NCI-H1436 treated with DMSO at 0.1 percent for 48 hours (cell line): ENCODE measurements at regions not wholly inside any gene's neighbourhood (a gene's known extent, or its start where the extent isn't known, plus 50 kb on each side); places are given as distances from the start of the nearest gene placed in this dataset.

Source experiments
- DNase-seq: peaks from one replicate; lab custom pipeline; 2025; lab: John Stamatoyannopoulos, UW

GRCh38 chr3:72436863-72437592 lies 411.2 kb downstream of the SHQ1 start:
- DNase-seq: no peak

DNA sequence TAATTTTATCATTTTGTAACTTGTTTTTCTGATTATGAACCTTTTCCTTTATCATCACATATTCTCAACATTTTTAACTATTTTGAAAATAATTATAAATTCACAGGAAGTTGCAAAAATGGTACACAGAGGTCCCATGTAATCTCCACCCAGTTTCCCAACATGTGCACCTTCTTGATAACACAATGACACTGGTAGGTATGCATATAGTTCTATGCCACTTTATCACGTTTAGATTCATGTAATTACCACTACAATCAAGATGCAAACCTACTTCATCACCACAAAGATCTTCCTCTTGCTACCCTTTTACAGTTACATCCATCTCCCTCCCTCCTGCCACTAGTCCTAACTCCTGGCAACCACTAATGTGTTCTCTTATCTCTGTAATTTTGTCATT lies 413.9 kb downstream of the SHQ1 start:
- no peak for DNase-seq

DNA sequence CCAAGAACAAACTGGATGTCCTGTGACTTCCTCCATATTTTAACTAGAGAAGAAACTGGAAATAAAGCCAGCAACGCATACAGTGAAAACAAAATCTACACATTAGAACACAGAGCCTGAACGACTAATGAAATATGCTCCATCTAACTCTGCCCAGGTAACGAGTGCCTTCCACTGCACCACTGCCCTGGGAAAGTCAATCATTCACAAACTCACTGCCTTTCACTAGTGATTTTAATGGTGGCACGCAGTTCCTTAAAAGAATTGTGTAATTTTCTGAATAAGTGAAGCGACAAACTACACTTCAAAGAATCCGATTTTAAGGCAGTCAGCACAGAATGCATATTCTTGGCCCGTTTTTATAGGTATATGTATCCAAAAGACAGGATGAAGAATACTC lies 416.0 kb downstream of the SHQ1 start:
- no peak for DNase-seq

GRCh38 chr3:72429589-72430353 lies 418.5 kb downstream of the SHQ1 start:
- no peak for DNase-seq

- DNase-seq: no peak
These were observed 419.4 kb downstream of the SHQ1 start for GRCh38 chr3:72428803-72429202.

- no peak for DNase-seq
These were observed 420.6 kb downstream of the SHQ1 start for GRCh38 chr3:72427624-72428023.

DNA sequence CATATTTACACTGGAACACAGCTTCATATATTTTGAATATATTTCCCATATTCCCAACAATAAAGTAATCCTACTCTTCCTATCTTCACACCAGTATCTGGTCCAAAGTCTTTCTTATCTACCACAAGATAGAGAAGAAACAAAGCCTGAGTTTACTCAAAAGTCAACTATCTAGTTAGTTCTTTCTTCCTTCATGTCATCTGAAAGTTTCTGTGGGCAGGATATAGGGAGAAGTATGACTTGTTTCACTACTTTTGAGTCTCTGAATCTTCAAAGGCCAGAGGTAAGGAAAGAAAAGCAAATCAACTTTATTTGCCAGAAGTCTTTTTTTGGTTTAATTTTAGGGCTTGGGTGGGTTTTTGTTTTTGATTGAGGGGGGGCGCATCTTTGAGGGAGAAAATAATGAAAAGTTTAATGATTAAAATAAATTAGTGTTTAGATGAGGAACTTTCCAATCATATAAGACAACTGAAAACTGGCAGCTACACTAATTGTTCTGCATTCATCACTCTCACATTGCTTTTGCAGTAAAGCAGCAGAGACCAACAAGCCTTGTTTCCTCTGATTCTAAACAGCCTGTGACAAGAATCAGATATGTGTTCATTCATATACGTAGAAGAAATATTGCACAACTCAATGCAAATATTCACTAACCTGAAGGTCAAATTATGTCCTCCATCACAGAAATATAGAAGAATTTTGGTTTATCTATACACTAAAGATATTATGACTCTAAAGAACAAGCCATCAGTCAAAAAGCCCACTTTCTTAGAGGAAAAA lies 421.4 kb downstream of the SHQ1 start:
- DNase-seq: no peak

GRCh38 chr3:72423643-72424042 lies 424.6 kb downstream of the SHQ1 start:
- no peak for DNase-seq

- DNase-seq: no peak
These were observed 426.5 kb downstream of the SHQ1 start for GRCh38 chr3:72421786-72422185.

DNA sequence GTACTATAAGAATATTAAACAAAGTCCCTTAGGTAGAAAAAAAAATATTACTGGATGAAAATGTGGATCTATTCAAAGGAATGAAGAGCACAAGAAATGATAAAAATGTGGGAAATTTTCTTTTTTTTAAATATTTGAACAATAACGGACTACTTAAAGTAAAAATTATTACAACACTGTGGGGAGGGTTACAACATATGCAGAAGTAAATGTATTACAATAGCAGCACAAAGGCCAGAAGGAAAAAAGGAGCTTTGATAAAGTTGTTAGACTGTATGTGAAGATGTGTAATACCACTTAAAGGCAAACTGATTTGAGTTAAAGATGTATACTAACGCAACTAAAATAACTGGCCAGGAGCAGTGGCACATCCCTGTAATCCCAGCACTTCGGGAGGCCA lies 427.1 kb downstream of the SHQ1 start:
- DNase-seq: no peak

DNA sequence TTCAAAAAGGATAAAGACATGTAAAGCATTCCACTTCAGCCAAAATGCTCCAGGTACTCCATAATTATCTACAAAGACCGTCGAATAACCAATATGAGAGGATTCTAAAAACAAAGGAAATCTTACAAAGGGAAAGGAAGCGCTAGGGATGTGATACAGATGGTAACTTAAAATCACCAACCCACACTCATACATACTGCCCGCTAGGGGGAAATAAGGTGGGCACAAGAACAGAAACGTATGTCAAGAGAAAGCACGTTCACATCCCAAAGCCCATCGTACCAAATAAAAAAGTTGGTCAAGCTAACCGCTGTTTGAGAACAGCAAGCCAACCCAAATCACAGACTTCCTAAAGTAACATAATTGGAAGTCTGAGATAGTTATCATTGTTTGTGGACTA lies 429.4 kb downstream of the SHQ1 start:
- DNase-seq: no peak

- DNase-seq: no peak
These were observed 430.0 kb downstream of the SHQ1 start for GRCh38 chr3:72418244-72418643.

- DNase-seq: no peak
These were observed 433.7 kb downstream of the SHQ1 start for GRCh38 chr3:72414481-72415016.

GRCh38 chr3:72413228-72413627 lies 435.0 kb downstream of the SHQ1 start:
- no peak for DNase-seq

- DNase-seq: no peak
These were observed 435.8 kb downstream of the SHQ1 start for GRCh38 chr3:72412340-72412956.

DNA sequence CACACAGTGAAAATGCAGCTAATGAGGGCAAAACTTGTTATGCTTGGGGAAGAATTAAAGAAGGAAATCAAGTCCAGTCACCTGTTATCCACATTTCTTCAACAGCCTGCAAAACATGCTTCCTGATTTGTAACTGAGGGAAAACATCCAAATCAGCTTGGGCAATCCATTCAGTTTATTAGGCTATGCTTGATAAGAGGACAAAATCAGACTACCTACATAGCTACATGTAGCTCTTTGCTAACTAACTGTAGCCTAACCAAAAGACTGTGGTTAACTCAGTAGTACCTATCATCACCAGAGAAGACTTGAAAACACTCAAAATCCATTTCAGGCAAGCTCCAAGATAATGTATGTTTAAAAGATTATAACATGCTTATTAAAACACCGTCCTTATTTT lies 436.4 kb downstream of the SHQ1 start:
- no peak for DNase-seq

- DNase-seq: no peak
These were observed 437.1 kb downstream of the SHQ1 start for GRCh38 chr3:72411126-72411525.

- DNase-seq: no peak
These were observed 439.1 kb downstream of the SHQ1 start for GRCh38 chr3:72408983-72409779.

GRCh38 chr3:72407766-72408165 lies 440.5 kb downstream of the SHQ1 start:
- DNase-seq: no peak

DNA sequence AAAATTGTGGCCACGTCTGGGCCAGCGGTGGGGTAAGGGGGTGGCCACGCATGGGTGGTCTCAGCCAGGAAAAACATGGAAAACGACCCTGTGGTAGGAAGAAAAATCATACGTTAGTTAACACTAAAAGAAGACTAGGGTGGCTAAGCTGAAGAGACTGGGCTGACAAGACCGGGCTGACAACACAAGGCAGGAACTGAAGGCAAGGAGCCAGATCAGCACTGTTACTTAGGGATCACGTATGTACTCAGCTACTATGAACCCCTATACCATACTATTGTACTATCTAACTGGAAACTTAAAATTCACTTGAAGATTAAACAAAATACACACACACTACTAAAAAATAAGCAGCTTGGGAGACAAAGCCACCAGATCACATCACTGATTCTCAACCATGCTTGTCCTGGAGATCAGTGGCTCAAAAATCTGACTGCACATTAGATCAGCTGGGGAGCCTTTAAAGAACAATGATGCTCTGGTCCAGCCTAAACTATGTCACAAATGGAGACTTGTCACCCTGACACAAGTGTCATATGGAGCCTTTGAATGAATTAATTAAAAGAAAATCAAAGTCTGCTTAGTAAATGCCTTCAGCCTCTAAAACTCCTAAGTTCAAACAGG lies 442.2 kb downstream of the SHQ1 start:
- DNase-seq: no peak

- DNase-seq: no peak
These were observed 447.2 kb downstream of the SHQ1 start for GRCh38 chr3:72401005-72401545.
